ENCODE measurements at regions not wholly inside any gene's neighbourhood (a gene's known extent, or its start where the extent isn't known, plus 50 kb on each side); places are given as distances from the start of the nearest gene placed in this dataset.

GRCh38 chrX:98501426-98501825 lies 1617.7 kb downstream of the RPA4 start:
- BruUV-seq (replicated peaks) = no TSS peak
- TF ChIP-seq POLR2AphosphoS5 (IDR thresholded peaks at IDR 0.05; ENCODE audit: low read depth, low read length) (no peak), REST (IDR thresholded peaks at IDR 0.05; ENCODE audit: insufficient read depth in 1 of 2, low read depth in 2 of 2, low read length in 1 of 2) (no peak), CTCF (IDR thresholded peaks at IDR 0.05) (no peak), SIN3A (IDR thresholded peaks at IDR 0.05; ENCODE audit: borderline replicate concordance, insufficient read depth, low read depth, low read length) (no peak)
- no peak for ATAC-seq
- Histone ChIP-seq H3K27me3 (ENCODE audit: control insufficient read depth, insufficient read depth, low read length) (no peaks in the 10 kb centered on the region), H3K9me3 (ENCODE audit: control insufficient read depth, insufficient read depth, low read depth, low read length) (no peaks in the 10 kb centered on the region), H3K4me1 (ENCODE audit: control insufficient read depth, insufficient read depth, low read length) (no peaks in the 10 kb centered on the region), H3K36me3 (ENCODE audit: control insufficient read depth, insufficient read depth, low read length) (no peaks in the 10 kb centered on the region), H3K27ac (ENCODE audit: low read length) (no peak overlapping the region), H3K4me3 (ENCODE audit: low read depth in 2 of 2, low read length in 2 of 2) (no peak overlapping the region)
- no peak for DNase-seq (ENCODE audit: low read depth, low spot score)
- POLR2A ChIA-PET = no interaction called here
- CTCF ChIA-PET = no interaction called here
- in situ Hi-C loops (cut with HindIII; ENCODE audit: low pct_unique_long_range_greater_than_20kb, low sequenced_read_pairs) = no loop called here
- intact Hi-C loops (cut with micrococcal nuclease; ENCODE audit: unreplicated experiment) = no loop called here

GRCh38 chrX:98506907-98507306 lies 1623.2 kb downstream of the RPA4 start:
- CTCF ChIA-PET = no interaction called here

More at GRCh38 chrX:98506907-98507306, 1623.2 kb downstream of the RPA4 start:
- intact Hi-C loops (cut with micrococcal nuclease; ENCODE audit: unreplicated experiment) = no loop called here
- BruUV-seq (replicated peaks) = no TSS peak
- Histone ChIP-seq H3K4me1 (ENCODE audit: control insufficient read depth, insufficient read depth, low read length) (no peaks in the 10 kb centered on the region), H3K4me3 (ENCODE audit: low read depth in 2 of 2, low read length in 2 of 2) (no peak overlapping the region), H3K27me3 (ENCODE audit: control insufficient read depth, insufficient read depth, low read length) (no peaks in the 10 kb centered on the region), H3K36me3 (ENCODE audit: control insufficient read depth, insufficient read depth, low read length) (no peaks in the 10 kb centered on the region), H3K9me3 (ENCODE audit: control insufficient read depth, insufficient read depth, low read depth, low read length) (no peaks in the 10 kb centered on the region), H3K27ac (ENCODE audit: low read length) (no peak overlapping the region)
- in situ Hi-C loops (cut with HindIII; ENCODE audit: low pct_unique_long_range_greater_than_20kb, low sequenced_read_pairs) = no loop called here
- POLR2A ChIA-PET = no interaction called here
- ATAC-seq (no peak), DNase-seq (ENCODE audit: low read depth, low spot score) (no peak)
- no peak for TF ChIP-seq POLR2AphosphoS5 (IDR thresholded peaks at IDR 0.05; ENCODE audit: low read depth, low read length)
- no peak for TF ChIP-seq CTCF (IDR thresholded peaks at IDR 0.05)
- no peak for TF ChIP-seq SIN3A (IDR thresholded peaks at IDR 0.05; ENCODE audit: borderline replicate concordance, insufficient read depth, low read depth, low read length)
- TF ChIP-seq TCF7L2 (IDR thresholded peaks at IDR 0.05; ENCODE audit: low read depth, low read length) = no peak
- TF ChIP-seq REST (IDR thresholded peaks at IDR 0.05; ENCODE audit: insufficient read depth in 1 of 2, low read depth in 2 of 2, low read length in 1 of 2) = no peak
